B cell (primary cell): ENCODE measurements at regions not wholly inside any gene's neighbourhood (a gene's known extent, or its start where the extent isn't known, plus 50 kb on each side); places are given as distances from the start of the nearest gene placed in this dataset.

Experiments
- ATAC-seq: fragments of 200-7000 bp; cut with Tn5 transposase; one replicate; pipeline ENCODE4 v1.10.0; 2021; ENCODE audit warnings: low read depth, mild to moderate bottlenecking, moderate number of reproducible peaks, moderate library complexity
- CTCF ChIA-PET: fragments of 350-600 bp; sonication (Branson Sonifier 250); formaldehyde crosslinking; loops from one replicate; lab custom pipeline; 2021; ENCODE audit warnings: antibody characterized with exemption, inconsistent platforms; lab: Charles Lee
- POLR2A ChIA-PET: fragments of 350-600 bp; sonication (Branson Sonifier 250); formaldehyde crosslinking; loops from one replicate; lab custom pipeline; 2021; ENCODE audit warnings: antibody characterized with exemption; lab: Charles Lee
- DNase-seq: peaks from one replicate; pipeline ENCODE4 v3.0.0; 2013
- H2AFZ ChIP-seq: 2 replicates; pipeline ENCODE4 v1.6.1; 2012; ENCODE audit warnings: mild to moderate bottlenecking, low read depth, low read length; ENCODE audit not compliant: insufficient read depth, poor library complexity, severe bottlenecking
- H3K27ac ChIP-seq, 2 donors: 1 replicate in 1 of 2; 2 replicates in 1 of 2; pipeline ENCODE4 v1.5.1; 2012 to 2013; ENCODE audit warnings: low read length in 2 of 2, mild to moderate bottlenecking in 2 of 2, moderate library complexity in 1 of 2
- H3K27me3 ChIP-seq, 4 experiments: fragments of 200-600 bp in 1 of 4; sonication (generic) in 1 of 4; replicated peaks in 1 of 4; 1 replicate in 2 of 4; 2 replicates in 2 of 4; pipeline versions ENCODE4 v1.6.1 to v1.7.0; 2013 to 2016; ENCODE audit warnings: low read length in 3 of 4, mild to moderate bottlenecking in 2 of 4, mixed read lengths in 1 of 4, moderate library complexity in 1 of 4; ENCODE audit not compliant: insufficient read depth in 4 of 4, control insufficient read depth in 3 of 4; ENCODE audit errors: control extremely low read depth in 1 of 4
- H3K36me3 ChIP-seq, 2 experiments: replicated peaks in 1 of 2; 1 replicate in 1 of 2; 2 replicates in 1 of 2; pipeline versions ENCODE4 v1.6.1 to v1.7.1; 2013; ENCODE audit warnings: low read length in 1 of 2; ENCODE audit not compliant: insufficient read depth in 2 of 2, control insufficient read depth in 1 of 2; ENCODE audit errors: control extremely low read depth in 1 of 2, extremely low read depth in 1 of 2
- H3K4me1 ChIP-seq, 2 donors: fragments of 200-600 bp in 1 of 2; sonication (generic) in 1 of 2; 1 replicate in 1 of 2; 2 replicates in 1 of 2; pipeline versions ENCODE4 v1.5.1 to v1.6.1; 2013 to 2017; ENCODE audit warnings: low read length in 2 of 2; ENCODE audit not compliant: control insufficient read depth in 2 of 2, insufficient read depth in 2 of 2
- H3K4me2 ChIP-seq: replicated peaks from 2 replicates; pipeline ENCODE3; 2012; ENCODE audit warnings: mild to moderate bottlenecking, low read depth, low read length; ENCODE audit not compliant: poor library complexity, severe bottlenecking
- H3K4me3 ChIP-seq, 5 experiments: fragments of 200-600 bp in 1 of 5; sonication (generic) in 1 of 5; 1 replicate in 3 of 5; 2 replicates in 2 of 5; pipeline versions ENCODE4 v1.5.1 to v1.7.0; 2011 to 2016; ENCODE audit warnings: low read length in 4 of 5, mild to moderate bottlenecking in 4 of 5, low read depth in 2 of 5, control low read depth in 1 of 5, moderate library complexity in 1 of 5; ENCODE audit not compliant: insufficient read depth in 1 of 5; ENCODE audit errors: control extremely low read depth in 1 of 5, extremely low read depth in 1 of 5
- H3K79me2 ChIP-seq: fragments of 200-600 bp; sonication (generic); one replicate; pipeline ENCODE4 v1.6.0; 2016; ENCODE audit warnings: low read length; ENCODE audit not compliant: control insufficient read depth, insufficient read depth
- H3K9ac ChIP-seq: fragments of 200-600 bp; sonication (generic); 2 replicates; pipeline ENCODE4 v1.6.1; 2017; ENCODE audit warnings: mild to moderate bottlenecking, low read length, moderate library complexity
- H3K9me3 ChIP-seq, 3 donors: one replicate each; pipeline versions ENCODE4 v1.6.1 to v1.7.1; 2013; ENCODE audit warnings: low read length in 2 of 3; ENCODE audit not compliant: control insufficient read depth in 2 of 3, insufficient read depth in 1 of 3; ENCODE audit errors: control extremely low read depth in 1 of 3
- H4K20me1 ChIP-seq: 2 replicates; pipeline ENCODE4 v1.6.0; 2012; ENCODE audit warnings: mild to moderate bottlenecking, low read length; ENCODE audit not compliant: insufficient read depth, control insufficient read depth, poor library complexity, severe bottlenecking
- H3K27ac Mint-ChIP-seq: one replicate; pipeline ENCODE4 v1.8.0; 2021; ENCODE audit warnings: mixed read lengths
- H3K27me3 Mint-ChIP-seq: one replicate; pipeline ENCODE4 v1.8.0; 2021; ENCODE audit warnings: mixed read lengths
- H3K4me1 Mint-ChIP-seq: one replicate; pipeline ENCODE4 v1.8.0; 2021; ENCODE audit warnings: mixed read lengths
- H3K4me3 Mint-ChIP-seq: one replicate; pipeline ENCODE4 v1.8.0; 2021; ENCODE audit warnings: mixed read lengths
- H3K9me3 Mint-ChIP-seq: one replicate; pipeline ENCODE4 v1.8.0; 2022; ENCODE audit warnings: mixed read lengths; ENCODE audit not compliant: insufficient read depth
- EZH2 ChIP-seq: IDR thresholded peaks from 2 replicates; pipeline ENCODE4 v1.6.1; 2012; ENCODE audit warnings: borderline replicate concordance, low read depth, mild to moderate bottlenecking, moderate library complexity, low read length; ENCODE audit not compliant: insufficient read depth, poor library complexity, severe bottlenecking
- WGBS: methylation state at CpG from one replicate; pipeline ENCODE4 v1.1.5; 2013; ENCODE audit warnings: missing lambda C conversion rate; ENCODE audit not compliant: insufficient coverage; 5-methylcytosine and 5-hydroxymethylcytosine counted together
- intact Hi-C: fragments of 100-400 bp; cut with micrococcal nuclease; formaldehyde crosslinking; loops from one replicate; pipeline ENCODE4 v1.10.0; 2022
- TF ChIP-seq, protein P1 (sequence below): fragments of 200-600 bp; IDR thresholded peaks from one replicate; pipeline ENCODE4 v1.8.0; 2022; ENCODE audit warnings: antibody characterized with exemption, mild to moderate bottlenecking

DNA sequence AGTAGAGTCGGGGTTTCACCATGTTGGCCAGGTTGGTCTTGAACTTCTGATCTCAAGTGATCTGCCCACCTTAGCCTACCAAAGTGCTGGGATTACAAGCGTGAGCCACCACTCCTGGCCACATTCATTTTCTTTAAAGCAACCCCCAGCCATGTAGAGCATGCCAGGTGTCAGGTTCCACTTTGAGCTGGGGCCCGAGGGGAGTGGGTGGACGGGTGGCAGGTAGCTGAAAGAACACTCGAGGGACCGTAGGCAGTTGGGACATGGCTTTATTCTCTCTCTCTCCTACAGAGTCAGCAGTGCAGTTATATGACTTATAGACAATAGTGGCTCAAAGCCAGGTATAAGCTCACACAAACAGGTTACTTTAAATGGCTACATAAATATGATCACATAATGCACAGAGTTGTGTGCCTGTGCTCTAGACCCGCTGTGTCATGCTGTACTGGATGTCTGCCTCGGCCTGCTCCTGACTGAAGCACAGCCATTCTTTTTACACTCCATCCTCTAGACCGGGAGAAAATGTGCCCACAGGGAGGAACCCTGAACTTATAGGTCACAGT, 60.5 kb upstream of the FAM120A start:
- no peaks in the 10 kb centered on the region for H3K4me1 ChIP-seq
- H3K27me3 ChIP-seq: no peaks in the 10 kb centered on the region
- POLR2A ChIA-PET: no interaction called here
- Mint-ChIP-seq H3K9me3 (peaks cover 3% of the 10 kb centered on the region), H3K27me3 (no peaks in the 10 kb centered on the region), H3K27ac (no peak overlapping the region), H3K4me1 (no peaks in the 10 kb centered on the region), H3K4me3 (no peak overlapping the region)
- CTCF ChIA-PET: no interaction called here
- intact Hi-C loops: no loop called here
- ATAC-seq: no peak
- no peaks in the 10 kb centered on the region for H3K79me2 ChIP-seq
- H3K9ac ChIP-seq: no peak overlapping the region
- H3K9me3 ChIP-seq: no peaks in the 10 kb centered on the region
- WGBS: 91% methylated on average over 6 of the region's 9 CpGs
- no peak for DNase-seq
- no peak overlapping the region for H3K4me2 ChIP-seq
- H2AFZ ChIP-seq: no peak overlapping the region
- H3K36me3 ChIP-seq: no peaks in the 10 kb centered on the region
- H4K20me1 ChIP-seq: no peaks in the 10 kb centered on the region
- H3K4me3 ChIP-seq: no peak overlapping the region
- no peak for TF ChIP-seq EZH2
- TF ChIP-seq, protein P1, sequence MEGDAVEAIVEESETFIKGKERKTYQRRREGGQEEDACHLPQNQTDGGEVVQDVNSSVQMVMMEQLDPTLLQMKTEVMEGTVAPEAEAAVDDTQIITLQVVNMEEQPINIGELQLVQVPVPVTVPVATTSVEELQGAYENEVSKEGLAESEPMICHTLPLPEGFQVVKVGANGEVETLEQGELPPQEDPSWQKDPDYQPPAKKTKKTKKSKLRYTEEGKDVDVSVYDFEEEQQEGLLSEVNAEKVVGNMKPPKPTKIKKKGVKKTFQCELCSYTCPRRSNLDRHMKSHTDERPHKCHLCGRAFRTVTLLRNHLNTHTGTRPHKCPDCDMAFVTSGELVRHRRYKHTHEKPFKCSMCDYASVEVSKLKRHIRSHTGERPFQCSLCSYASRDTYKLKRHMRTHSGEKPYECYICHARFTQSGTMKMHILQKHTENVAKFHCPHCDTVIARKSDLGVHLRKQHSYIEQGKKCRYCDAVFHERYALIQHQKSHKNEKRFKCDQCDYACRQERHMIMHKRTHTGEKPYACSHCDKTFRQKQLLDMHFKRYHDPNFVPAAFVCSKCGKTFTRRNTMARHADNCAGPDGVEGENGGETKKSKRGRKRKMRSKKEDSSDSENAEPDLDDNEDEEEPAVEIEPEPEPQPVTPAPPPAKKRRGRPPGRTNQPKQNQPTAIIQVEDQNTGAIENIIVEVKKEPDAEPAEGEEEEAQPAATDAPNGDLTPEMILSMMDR: no peak
- H3K27ac ChIP-seq: no peak overlapping the region

DNA sequence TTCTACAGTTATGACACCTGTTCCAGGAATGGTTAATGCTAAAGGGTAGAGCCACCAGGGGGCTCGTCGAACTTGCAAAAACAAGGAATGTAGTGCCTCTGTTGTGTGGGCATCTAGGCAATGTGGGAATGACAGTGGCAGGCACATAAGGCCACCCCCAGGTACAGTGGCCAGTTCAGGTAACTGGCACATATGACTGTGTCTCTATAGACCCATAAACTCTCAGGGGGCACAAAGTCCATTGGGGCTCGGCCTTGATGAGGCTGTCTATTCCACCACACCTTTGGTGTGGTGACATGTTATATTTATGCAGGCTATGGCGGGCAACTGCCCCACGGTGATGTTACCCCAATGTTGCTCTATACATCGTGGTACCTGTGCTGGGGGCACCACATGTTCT, 59.6 kb upstream of the FAM120A start:
- Histone ChIP-seq H3K9ac (no peak overlapping the region), H3K79me2 (no peaks in the 10 kb centered on the region), H4K20me1 (no peaks in the 10 kb centered on the region), H3K9me3 (no peaks in the 10 kb centered on the region), H3K27ac (no peak overlapping the region), H3K4me1 (no peaks in the 10 kb centered on the region), H3K36me3 (no peaks in the 10 kb centered on the region), H3K4me2 (no peak overlapping the region), H3K4me3 (no peak overlapping the region), H3K27me3 (peaks cover 0 to 6% (median 0%) of the 10 kb centered on the region in 4 experiments), H2AFZ (no peak overlapping the region)
- Mint-ChIP-seq H3K4me3 (no peak overlapping the region), H3K9me3 (peaks cover 3% of the 10 kb centered on the region), H3K4me1 (no peaks in the 10 kb centered on the region), H3K27me3 (no peaks in the 10 kb centered on the region), H3K27ac (no peak overlapping the region)
- intact Hi-C loops: no loop called here
- ChIA-PET POLR2A (no interaction called here), CTCF (no interaction called here)
- DNase-seq (no peak), ATAC-seq (no peak)
- WGBS: 94% methylated on average over 5 of the region's 6 CpGs
- TF ChIP-seq, protein P1: no peak
- no peak for TF ChIP-seq EZH2
